ENCODE measurements at regions not wholly inside any gene's neighbourhood (a gene's known extent, or its start where the extent isn't known, plus 50 kb on each side); places are given as distances from the start of the nearest gene placed in this dataset.

GRCh38 chr18:51921862-51922261 is 418.1 kb upstream of the DCC start:
- Histone ChIP-seq H3K4me3 (no peak overlapping the region), H3K4me1 (no peaks in the 10 kb centered on the region), H3K27me3 (no peaks in the 10 kb centered on the region), H3K9me3 (no peaks in the 10 kb centered on the region), H3K36me3 (no peaks in the 10 kb centered on the region), H3K27ac (no peak overlapping the region)
- DNase-seq (ENCODE audit: low spot score in 2 of 2), result no peak
- TF ChIP-seq, protein P1, sequence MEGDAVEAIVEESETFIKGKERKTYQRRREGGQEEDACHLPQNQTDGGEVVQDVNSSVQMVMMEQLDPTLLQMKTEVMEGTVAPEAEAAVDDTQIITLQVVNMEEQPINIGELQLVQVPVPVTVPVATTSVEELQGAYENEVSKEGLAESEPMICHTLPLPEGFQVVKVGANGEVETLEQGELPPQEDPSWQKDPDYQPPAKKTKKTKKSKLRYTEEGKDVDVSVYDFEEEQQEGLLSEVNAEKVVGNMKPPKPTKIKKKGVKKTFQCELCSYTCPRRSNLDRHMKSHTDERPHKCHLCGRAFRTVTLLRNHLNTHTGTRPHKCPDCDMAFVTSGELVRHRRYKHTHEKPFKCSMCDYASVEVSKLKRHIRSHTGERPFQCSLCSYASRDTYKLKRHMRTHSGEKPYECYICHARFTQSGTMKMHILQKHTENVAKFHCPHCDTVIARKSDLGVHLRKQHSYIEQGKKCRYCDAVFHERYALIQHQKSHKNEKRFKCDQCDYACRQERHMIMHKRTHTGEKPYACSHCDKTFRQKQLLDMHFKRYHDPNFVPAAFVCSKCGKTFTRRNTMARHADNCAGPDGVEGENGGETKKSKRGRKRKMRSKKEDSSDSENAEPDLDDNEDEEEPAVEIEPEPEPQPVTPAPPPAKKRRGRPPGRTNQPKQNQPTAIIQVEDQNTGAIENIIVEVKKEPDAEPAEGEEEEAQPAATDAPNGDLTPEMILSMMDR (IDR thresholded peaks at IDR 0.05), result no peak
- intact Hi-C loops (cut with DNase I), result no loop called here

- TF ChIP-seq, protein P1 (IDR thresholded peaks at IDR 0.05), result no peak
- H3K4me3 ChIP-seq, result no peak overlapping the region
- H3K9me3 ChIP-seq, result no peaks in the 10 kb centered on the region
- H3K4me1 ChIP-seq, result no peaks in the 10 kb centered on the region
- H3K36me3 ChIP-seq, result no peaks in the 10 kb centered on the region
- intact Hi-C loops (cut with DNase I), result no loop called here
- no peaks in the 10 kb centered on the region for H3K27me3 ChIP-seq
- DNase-seq (ENCODE audit: low spot score in 2 of 2), result no peak
- no peak overlapping the region for H3K27ac ChIP-seq
Measured at GRCh38 chr18:51933903-51934302, 406.1 kb upstream of the DCC start.

- no peak for DNase-seq (ENCODE audit: low spot score in 2 of 2)
- TF ChIP-seq, protein P1 (IDR thresholded peaks at IDR 0.05), result no peak
- Histone ChIP-seq H3K36me3 (no peaks in the 10 kb centered on the region), H3K27me3 (no peaks in the 10 kb centered on the region), H3K27ac (no peak overlapping the region), H3K9me3 (no peaks in the 10 kb centered on the region), H3K4me1 (no peaks in the 10 kb centered on the region), H3K4me3 (no peak overlapping the region)
- intact Hi-C loops (cut with DNase I), result no loop called here
Measured at GRCh38 chr18:51936115-51936514, 403.9 kb upstream of the DCC start.

- Histone ChIP-seq H3K27ac (no peak overlapping the region), H3K36me3 (no peaks in the 10 kb centered on the region), H3K4me3 (no peak overlapping the region), H3K4me1 (no peaks in the 10 kb centered on the region), H3K27me3 (no peaks in the 10 kb centered on the region), H3K9me3 (no peaks in the 10 kb centered on the region)
- DNase-seq (ENCODE audit: low spot score in 2 of 2), result no peak
- intact Hi-C loops (cut with DNase I), result no loop called here
- TF ChIP-seq, protein P1 (IDR thresholded peaks at IDR 0.05), result no peak
Measured at GRCh38 chr18:51941999-51942398, 398.0 kb upstream of the DCC start.

GRCh38 chr18:51943281-51943680 is 396.7 kb upstream of the DCC start:
- Histone ChIP-seq H3K27ac (no peak overlapping the region), H3K27me3 (no peaks in the 10 kb centered on the region), H3K4me3 (no peak overlapping the region), H3K4me1 (no peaks in the 10 kb centered on the region), H3K9me3 (no peaks in the 10 kb centered on the region), H3K36me3 (no peaks in the 10 kb centered on the region)
- intact Hi-C loops (cut with DNase I), result no loop called here
- TF ChIP-seq, protein P1 (IDR thresholded peaks at IDR 0.05), result no peak
- DNase-seq (ENCODE audit: low spot score in 2 of 2), result no peak

DNA sequence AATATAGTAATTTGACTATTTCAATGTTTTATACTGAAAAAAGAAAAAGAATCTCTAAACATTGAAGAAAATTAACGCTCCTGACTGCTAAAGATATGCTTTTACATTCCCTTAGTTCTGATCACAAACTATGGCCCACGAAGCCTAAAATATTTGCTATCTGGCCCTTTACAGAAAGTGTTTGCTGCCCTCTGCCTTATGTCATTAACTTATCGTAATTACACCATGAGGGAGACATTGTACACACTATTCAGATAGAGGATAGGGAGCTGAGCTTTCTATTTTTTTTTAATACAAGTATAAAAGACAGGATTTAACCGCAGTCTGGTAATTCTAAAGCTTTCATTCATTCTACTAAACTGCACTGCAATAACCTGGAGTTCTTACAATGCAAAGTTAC is 393.1 kb upstream of the DCC start:
- H3K27ac ChIP-seq, result no peak overlapping the region
- no peak for DNase-seq (ENCODE audit: low spot score in 2 of 2)
- H3K9me3 ChIP-seq, result no peaks in the 10 kb centered on the region
- H3K36me3 ChIP-seq, result no peaks in the 10 kb centered on the region
- intact Hi-C loops (cut with DNase I), result no loop called here
- no peaks in the 10 kb centered on the region for H3K27me3 ChIP-seq
- TF ChIP-seq, protein P1 (IDR thresholded peaks at IDR 0.05), result no peak
- no peak overlapping the region for H3K4me3 ChIP-seq
- H3K4me1 ChIP-seq, result no peaks in the 10 kb centered on the region

Measured in ascending aorta (tissue), 2 donors.